ENCODE measurements at regions not wholly inside any gene's neighbourhood (a gene's known extent, or its start where the extent isn't known, plus 50 kb on each side); places are given as distances from the start of the nearest gene placed in this dataset.

DNA sequence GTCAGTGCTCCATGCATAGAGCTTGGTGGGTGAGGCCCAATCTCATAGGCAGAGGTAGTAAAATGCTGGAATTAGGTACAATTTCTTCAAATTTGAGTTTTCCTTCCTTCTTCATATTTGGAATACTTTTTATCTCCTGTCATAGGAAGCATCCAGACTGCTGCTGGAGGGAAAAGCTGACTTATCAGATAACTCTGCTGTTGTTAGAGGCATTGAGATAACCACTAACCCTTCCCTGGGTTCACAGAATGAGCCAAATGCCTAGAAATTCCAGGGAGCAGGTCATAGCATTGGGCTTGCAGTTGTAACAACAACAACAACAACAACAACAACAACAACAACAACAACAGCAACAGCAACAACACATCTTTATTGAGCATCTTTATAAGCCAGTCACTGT, 332.7 kb downstream of the PDCD6IP start:
- Histone ChIP-seq H3K9me3 (peaks cover 0 to 16% (median 0%) of the 10 kb centered on the region in 12 donors), H3K36me3 (no peaks in the 10 kb centered on the region), H3K27me3 (no peaks in the 10 kb centered on the region), H3K4me1 (no peaks in the 10 kb centered on the region), H3K27ac (no peak overlapping the region), H3K4me3 (no peak overlapping the region)
- no peak for DNase-seq
- intact Hi-C loops (cut with DNase I), result no loop called here
- no peak for TF ChIP-seq POLR2A (IDR thresholded peaks at IDR 0.05)
- TF ChIP-seq, protein P1, sequence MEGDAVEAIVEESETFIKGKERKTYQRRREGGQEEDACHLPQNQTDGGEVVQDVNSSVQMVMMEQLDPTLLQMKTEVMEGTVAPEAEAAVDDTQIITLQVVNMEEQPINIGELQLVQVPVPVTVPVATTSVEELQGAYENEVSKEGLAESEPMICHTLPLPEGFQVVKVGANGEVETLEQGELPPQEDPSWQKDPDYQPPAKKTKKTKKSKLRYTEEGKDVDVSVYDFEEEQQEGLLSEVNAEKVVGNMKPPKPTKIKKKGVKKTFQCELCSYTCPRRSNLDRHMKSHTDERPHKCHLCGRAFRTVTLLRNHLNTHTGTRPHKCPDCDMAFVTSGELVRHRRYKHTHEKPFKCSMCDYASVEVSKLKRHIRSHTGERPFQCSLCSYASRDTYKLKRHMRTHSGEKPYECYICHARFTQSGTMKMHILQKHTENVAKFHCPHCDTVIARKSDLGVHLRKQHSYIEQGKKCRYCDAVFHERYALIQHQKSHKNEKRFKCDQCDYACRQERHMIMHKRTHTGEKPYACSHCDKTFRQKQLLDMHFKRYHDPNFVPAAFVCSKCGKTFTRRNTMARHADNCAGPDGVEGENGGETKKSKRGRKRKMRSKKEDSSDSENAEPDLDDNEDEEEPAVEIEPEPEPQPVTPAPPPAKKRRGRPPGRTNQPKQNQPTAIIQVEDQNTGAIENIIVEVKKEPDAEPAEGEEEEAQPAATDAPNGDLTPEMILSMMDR (IDR thresholded peaks at IDR 0.05), result no peak
- ATAC-seq, result no peak

DNA sequence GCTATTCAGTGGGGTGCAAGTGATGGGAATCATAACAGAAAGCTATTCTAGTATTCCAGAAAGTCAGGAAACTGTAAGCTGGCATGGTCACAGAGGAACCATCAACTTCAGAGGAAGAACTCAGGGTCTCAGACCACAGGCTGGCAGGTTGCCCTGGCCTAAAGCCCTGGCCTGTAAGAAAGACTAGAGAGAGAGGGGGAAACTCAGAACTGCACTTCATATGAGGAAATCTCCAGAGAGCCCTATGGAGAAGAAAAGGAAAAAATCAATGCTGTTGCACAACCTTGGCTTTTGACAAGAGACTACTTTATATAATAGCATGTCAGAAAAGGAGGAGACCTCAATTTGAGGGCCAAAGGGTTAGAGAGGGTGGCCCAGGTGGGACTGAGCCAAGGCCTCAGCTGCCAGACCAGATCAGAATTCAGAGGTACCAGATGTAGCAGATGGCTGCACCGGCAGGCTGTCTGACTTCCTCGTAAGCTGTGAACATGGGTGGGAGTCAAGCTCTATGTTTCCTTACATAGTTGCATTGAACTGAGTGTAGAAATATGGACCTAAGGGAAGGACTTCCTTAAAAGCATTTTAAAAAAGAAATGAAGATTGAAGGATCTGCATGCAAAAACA, 333.8 kb downstream of the PDCD6IP start:
- Histone ChIP-seq H3K4me3 (no peak overlapping the region), H3K36me3 (no peaks in the 10 kb centered on the region), H3K27me3 (no peaks in the 10 kb centered on the region), H3K27ac (peak overlapping the region in 1 of 12 donors; percentile 18), H3K9me3 (peaks cover 0 to 17% (median 0%) of the 10 kb centered on the region in 12 donors), H3K4me1 (no peaks in the 10 kb centered on the region)
- 33 to 41% (median 40%) methylated on average over 2 of the region's 2 CpGs for WGBS, 4 donors
- ATAC-seq, result peak in 2 of 4 donors; percentile 45 to 47
- TF ChIP-seq POLR2A (IDR thresholded peaks at IDR 0.05), result no peak
- TF ChIP-seq, protein P1 (IDR thresholded peaks at IDR 0.05), result no peak
- no peak for DNase-seq
- intact Hi-C loops (cut with DNase I), result no loop called here

DNA sequence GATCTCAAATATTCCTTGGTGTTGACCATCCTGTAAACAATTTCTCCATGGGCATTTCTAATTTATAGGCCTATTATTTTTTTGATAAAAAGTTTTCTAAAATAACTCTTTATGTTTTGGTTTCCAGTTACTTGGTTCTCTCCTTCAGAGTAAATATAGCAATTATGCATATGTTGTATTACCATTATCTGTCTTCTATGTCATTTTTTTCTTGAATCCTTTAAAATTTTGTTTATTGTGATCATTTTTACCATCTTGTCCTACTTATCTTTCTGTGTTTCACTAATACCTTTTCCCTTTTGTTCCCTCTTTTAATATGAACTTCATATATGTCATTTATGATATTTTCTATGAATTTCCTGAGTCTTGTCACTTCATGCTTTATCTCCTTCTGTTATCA, 341.1 kb downstream of the PDCD6IP start:
- no peak overlapping the region for H3K27ac ChIP-seq
- DNase-seq, result no peak
- intact Hi-C loops (cut with DNase I), result no loop called here

DNA sequence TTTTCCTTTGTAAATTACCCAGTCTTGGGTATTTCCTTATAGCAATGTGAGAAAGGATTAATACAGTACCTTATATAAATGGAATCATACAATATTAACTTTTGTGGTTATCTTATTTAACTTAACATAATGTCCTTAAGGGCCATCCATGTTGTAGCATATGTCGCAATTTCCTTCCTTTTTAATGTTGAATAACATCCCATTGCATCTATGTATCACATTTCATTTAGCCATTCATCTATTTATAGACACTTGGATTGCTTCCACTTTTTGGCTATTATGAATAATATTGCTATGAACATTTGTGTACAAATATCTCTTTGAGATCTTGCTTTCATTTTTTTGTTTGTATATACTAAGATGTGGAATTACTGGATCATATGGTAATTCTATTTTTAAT, 342.2 kb downstream of the PDCD6IP start:
- Histone ChIP-seq H3K27me3 (no peaks in the 10 kb centered on the region), H3K4me3 (no peak overlapping the region), H3K9me3 (peaks cover 0 to 22% (median 4%) of the 10 kb centered on the region in 12 donors), H3K4me1 (peaks cover 0 to 3% (median 0%) of the 10 kb centered on the region in 12 donors), H3K27ac (no peak overlapping the region), H3K36me3 (no peaks in the 10 kb centered on the region)
- DNase-seq (no peak), ATAC-seq (no peak)
- intact Hi-C loops (cut with DNase I), result no loop called here
- TF ChIP-seq, protein P1 (IDR thresholded peaks at IDR 0.05), result no peak
- TF ChIP-seq POLR2A (IDR thresholded peaks at IDR 0.05), result no peak
- WGBS, 4 donors, result 48 to 75% (median 65%) methylated on average over 1 of the region's 1 CpG

More for the DNA sequence above, 341.1 kb downstream of the PDCD6IP start:
- Histone ChIP-seq H3K9me3 (peaks cover 0 to 33% (median 7%) of the 10 kb centered on the region in 12 donors), H3K36me3 (no peaks in the 10 kb centered on the region), H3K27me3 (no peaks in the 10 kb centered on the region), H3K4me3 (no peak overlapping the region), H3K4me1 (peaks cover 0 to 3% (median 0%) of the 10 kb centered on the region in 12 donors)
- TF ChIP-seq POLR2A (IDR thresholded peaks at IDR 0.05), result no peak
- TF ChIP-seq, protein P1 (IDR thresholded peaks at IDR 0.05), result no peak
- no peak for ATAC-seq
